GM18951 (cell line): ENCODE measurements at regions not wholly inside any gene's neighbourhood (a gene's known extent, or its start where the extent isn't known, plus 50 kb on each side); places are given as distances from the start of the nearest gene placed in this dataset.

ENCODE experiments used
- POLR2A ChIP-seq: IDR thresholded peaks from 4 replicates; pipeline ENCODE4 v1.6.1; 2011; ENCODE audit warnings: mild to moderate bottlenecking; ENCODE audit not compliant: insufficient read length, insufficient read depth; ENCODE audit errors: extremely low read depth
- in situ Hi-C: fragments of 300-500 bp; cut with MboI; formaldehyde crosslinking; loops from one replicate; pipeline ENCODE4 v1.12.0; 2022; ENCODE audit warnings: low sequenced_read_pairs, mixed read lengths, inconsistent platforms; ENCODE audit not compliant: unreplicated experiment

- TF ChIP-seq POLR2A: no peak
- in situ Hi-C loops: no loop called here
Measured at GRCh38 chr9:109893241-109893640, 113.2 kb downstream of the PALM2AKAP2 start.

- in situ Hi-C loops: no loop called here
- TF ChIP-seq POLR2A: no peak
Measured at GRCh38 chr9:109894473-109894872, 114.5 kb downstream of the PALM2AKAP2 start.

- in situ Hi-C loops: loop anchor here (5.0 kb wide), 1 partner anchor 257 kb away; no protein-coding TSS in a partner anchor
- TF ChIP-seq POLR2A: no peak
Measured at GRCh38 chr9:109894921-109895758, 115.1 kb downstream of the PALM2AKAP2 start.

GRCh38 chr9:109901201-109901600, 121.2 kb downstream of the PALM2AKAP2 start:
- TF ChIP-seq POLR2A: no peak
- in situ Hi-C loops: loop anchor here (5.0 kb wide), 1 partner anchor 156 kb away; no protein-coding TSS in a partner anchor

- no peak for TF ChIP-seq POLR2A
- in situ Hi-C loops: loop anchor here (5.0 kb wide), 1 partner anchor 154 kb away; no protein-coding TSS in a partner anchor
Measured at GRCh38 chr9:109903515-109904138, 123.6 kb downstream of the PALM2AKAP2 start.

GRCh38 chr9:109904666-109905065, 124.7 kb downstream of the PALM2AKAP2 start:
- no peak for TF ChIP-seq POLR2A
- in situ Hi-C loops: loop anchor here (5.0 kb wide), 1 partner anchor 153 kb away; no protein-coding TSS in a partner anchor

GRCh38 chr9:109905472-109905871, 125.5 kb downstream of the PALM2AKAP2 start:
- in situ Hi-C loops: no loop called here
- no peak for TF ChIP-seq POLR2A

GRCh38 chr9:109906766-109907382, 126.9 kb downstream of the PALM2AKAP2 start:
- in situ Hi-C loops: no loop called here
- no peak for TF ChIP-seq POLR2A

- no peak for TF ChIP-seq POLR2A
- in situ Hi-C loops: no loop called here
Measured at GRCh38 chr9:109907400-109907799, 127.4 kb downstream of the PALM2AKAP2 start.

GRCh38 chr9:109907810-109908458, 127.9 kb downstream of the PALM2AKAP2 start:
- in situ Hi-C loops: no loop called here

GRCh38 chr9:109908459-109909390, 128.7 kb downstream of the PALM2AKAP2 start:
- TF ChIP-seq POLR2A: no peak
- in situ Hi-C loops: no loop called here

More at GRCh38 chr9:109907810-109908458, 127.9 kb downstream of the PALM2AKAP2 start:
- TF ChIP-seq POLR2A: no peak
